HG03521 (cell line): ENCODE measurements at regions not wholly inside any gene's neighbourhood (a gene's known extent, or its start where the extent isn't known, plus 50 kb on each side); places are given as distances from the start of the nearest gene placed in this dataset.
"Not testable (repeated sequence)": the region's sequence is repeated elsewhere in the genome, so short reads cannot be mapped to it uniquely, and the experiment has no call there.

Experiments
- ATAC-seq: cut with Tn5 transposase; IDR thresholded peaks from one replicate; pipeline ENCODE4 v1.9.1; 2021; ENCODE audit warnings: mild to moderate bottlenecking, moderate library complexity; ENCODE audit not compliant: unreplicated experiment

- ATAC-seq: no peak
Observed at GRCh38 chr9:15372455-15372854, 50.2 kb upstream of the SNAPC3 start.

GRCh38 chr9:15371448-15371845 lies 51.2 kb upstream of the SNAPC3 start:
- no peak for ATAC-seq

GRCh38 chr9:15370466-15371447 lies 51.9 kb upstream of the SNAPC3 start:
- ATAC-seq: no peak

GRCh38 chr9:15369871-15370270 lies 52.8 kb upstream of the SNAPC3 start:
- ATAC-seq: no peak

- ATAC-seq: no peak
Observed at GRCh38 chr9:15369238-15369637, 53.4 kb upstream of the SNAPC3 start.

GRCh38 chr9:15364975-15365553 lies 57.6 kb upstream of the SNAPC3 start:
- ATAC-seq: not testable (repeated sequence)

- no peak for ATAC-seq
Observed at GRCh38 chr9:15361737-15362136, 54.7 kb upstream of the TTC39B start.

GRCh38 chr9:15357050-15357653 lies 50.1 kb upstream of the TTC39B start:
- peak; percentile 88 for ATAC-seq
